TTC549 (cell line): ENCODE measurements at regions not wholly inside any gene's neighbourhood (a gene's known extent, or its start where the extent isn't known, plus 50 kb on each side); places are given as distances from the start of the nearest gene placed in this dataset.
"Not testable (repeated sequence)": the region's sequence is repeated elsewhere in the genome, so short reads cannot be mapped to it uniquely, and the experiment has no call there.

ENCODE experiments used
- FAIRE-seq: peaks from 2 replicates; lab custom pipeline; 2012; peaks lifted over from hg19 to GRCh38; lab: Jason Lieb, UNC

DNA sequence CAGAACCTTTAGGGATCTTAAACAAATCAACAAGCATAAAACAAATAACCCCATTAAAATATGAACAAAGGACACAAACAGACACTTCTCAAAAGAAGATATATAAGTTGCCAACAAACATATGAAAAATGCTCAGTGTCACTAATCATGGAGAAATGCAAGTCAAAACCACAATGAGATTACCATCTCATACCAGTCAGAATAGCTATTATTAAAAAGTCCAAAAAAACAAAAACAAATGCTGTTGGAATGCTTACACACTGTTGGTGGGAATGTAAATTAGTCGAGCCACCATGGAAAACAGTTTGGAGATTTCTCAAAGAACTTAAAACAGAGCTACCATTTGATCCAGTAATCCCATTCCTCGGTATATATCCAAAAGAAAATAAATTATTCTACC, 423.6 kb downstream of the OTOL1 start:
- FAIRE-seq, result no peak

DNA sequence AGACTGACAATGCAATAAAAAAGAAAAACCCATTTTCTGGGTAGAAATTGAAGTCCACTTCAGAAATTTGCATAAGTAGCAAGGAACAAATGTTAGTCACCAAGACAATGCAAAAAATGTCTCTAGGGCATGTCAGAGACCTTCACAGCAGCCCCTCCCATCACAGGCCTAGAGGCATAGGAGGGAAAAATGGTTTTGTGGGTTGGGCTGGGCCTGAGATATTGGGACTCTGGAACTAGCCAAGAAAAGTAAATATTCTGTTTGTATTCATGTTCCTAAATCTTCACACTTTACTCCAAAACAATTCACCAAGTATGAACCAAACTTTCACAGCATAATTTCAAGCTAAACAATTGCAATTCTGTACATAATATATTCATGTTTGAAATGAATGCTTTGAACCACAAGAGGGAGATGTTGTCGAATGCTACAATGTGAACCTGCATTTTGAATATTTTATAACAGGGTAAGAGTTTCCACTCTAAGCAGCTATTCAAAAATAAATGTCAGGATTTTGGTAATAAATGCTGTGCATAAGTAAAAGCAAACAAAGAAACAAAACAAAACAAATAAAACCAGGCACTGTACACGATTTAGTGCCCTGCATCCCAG, 429.2 kb downstream of the OTOL1 start:
- no peak for FAIRE-seq

DNA sequence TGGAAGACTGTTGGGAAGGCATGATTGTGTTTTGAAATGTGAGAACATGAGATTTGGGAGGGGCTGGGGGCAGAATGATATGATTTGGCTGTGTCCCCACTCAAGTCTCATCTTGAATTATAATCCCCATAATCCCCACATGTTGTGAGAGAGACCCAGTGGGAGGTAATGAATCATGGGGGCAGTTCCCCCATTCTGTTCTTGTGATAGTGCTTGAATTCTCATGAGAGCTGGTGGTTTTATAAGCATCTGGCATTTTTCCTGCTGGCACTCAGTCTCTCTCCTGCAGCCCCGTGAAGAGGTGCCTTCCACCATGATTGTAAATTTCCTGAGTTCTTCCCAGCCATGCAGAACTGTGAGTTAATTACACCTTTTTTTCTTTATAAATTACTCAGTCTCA, 430.5 kb downstream of the OTOL1 start:
- no peak for FAIRE-seq

DNA sequence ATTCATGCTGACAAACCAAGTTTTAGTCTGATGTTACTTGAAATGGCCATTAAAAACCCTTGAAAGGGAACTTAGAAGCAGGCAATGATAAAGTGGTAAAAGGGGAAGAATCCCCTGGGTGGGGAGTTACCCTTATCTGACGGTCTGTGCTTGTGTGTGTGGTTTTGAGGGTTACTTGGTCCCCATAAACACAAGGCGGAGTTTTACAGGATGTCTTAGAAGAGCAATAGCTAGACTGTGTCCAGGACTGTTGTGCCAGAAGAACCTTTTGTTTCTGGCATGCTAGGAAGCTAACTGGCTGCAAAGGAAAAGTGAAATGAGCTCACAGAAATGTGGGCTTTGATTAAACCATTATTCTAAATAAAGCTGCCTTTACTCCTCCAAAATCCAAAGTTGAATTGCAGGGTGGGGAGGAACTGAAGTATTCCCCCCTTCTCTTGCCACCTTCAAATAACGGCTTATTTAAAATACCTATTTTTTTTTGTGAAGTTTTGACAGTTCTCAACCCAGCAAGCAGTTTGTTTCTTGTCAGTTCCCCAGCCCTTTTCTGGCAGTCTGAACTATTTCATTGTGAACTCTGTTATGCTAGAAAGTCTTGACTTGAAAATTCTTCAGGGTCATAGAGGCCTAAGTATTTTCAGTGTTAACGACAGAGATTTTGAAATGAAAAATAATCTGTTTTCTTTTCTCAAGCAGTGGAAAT, 443.5 kb downstream of the OTOL1 start:
- no peak for FAIRE-seq

DNA sequence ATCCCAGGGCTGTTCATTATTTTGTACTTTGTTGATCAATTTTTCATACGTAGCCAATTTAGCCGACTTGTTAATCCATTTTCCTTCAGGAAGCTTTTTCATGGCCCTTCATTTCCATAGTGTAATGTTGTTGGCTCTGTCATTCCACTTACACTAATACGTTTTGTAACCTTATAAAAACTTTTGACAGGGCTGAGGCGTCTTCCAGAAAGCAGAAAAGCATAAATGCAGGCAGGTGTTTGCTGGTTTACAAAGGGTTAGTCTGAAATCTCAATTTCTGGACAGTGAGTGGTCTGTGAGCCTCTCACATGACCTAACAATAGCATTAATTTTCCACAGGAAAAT, 444.0 kb downstream of the OTOL1 start:
- FAIRE-seq, result no peak

DNA sequence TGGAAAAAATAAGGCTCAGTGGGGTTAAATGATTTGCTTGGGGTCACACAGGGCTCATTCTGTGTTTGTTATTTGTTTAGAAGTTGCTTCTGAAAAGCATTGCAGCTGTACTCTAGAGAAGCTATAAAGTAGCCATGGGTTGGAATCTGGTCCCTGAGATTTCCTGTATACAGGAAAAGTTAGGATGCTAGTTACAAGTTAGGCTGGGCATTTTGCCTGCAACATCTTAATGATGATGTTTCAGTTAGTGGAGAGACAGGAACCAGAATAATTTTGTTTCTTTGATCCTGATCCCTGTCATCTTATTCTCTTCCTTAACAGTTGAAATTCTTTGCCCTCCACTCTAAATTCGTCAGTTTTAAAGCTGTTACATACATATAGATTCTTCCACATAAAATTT, 445.3 kb downstream of the OTOL1 start:
- FAIRE-seq, result no peak

DNA sequence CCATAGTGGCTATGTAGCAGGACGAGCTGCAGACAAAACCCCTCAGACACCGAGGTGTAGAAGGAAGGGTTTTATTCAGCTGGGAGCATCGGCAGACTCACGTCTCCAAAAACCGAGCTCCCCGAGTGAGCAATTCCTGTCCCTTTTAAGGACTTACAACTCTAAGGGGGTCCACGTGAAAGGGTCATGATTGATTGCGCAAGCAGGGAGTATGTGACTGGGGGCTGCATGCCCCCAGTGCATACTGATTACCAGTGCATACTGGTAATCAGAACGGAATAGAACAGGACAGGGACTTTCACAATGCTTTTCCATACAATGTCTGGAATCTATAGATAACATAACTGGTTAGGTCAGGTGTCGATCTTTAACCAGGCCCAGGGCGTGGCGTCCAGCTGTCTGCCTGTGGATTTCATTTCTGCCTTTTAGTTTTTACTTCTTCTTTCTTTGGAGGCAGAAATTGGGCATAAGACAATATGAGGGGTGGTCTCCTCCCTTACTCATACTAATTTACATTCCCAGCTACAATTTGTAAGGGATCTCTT, 447.3 kb downstream of the OTOL1 start:
- FAIRE-seq, result not testable (repeated sequence)

DNA sequence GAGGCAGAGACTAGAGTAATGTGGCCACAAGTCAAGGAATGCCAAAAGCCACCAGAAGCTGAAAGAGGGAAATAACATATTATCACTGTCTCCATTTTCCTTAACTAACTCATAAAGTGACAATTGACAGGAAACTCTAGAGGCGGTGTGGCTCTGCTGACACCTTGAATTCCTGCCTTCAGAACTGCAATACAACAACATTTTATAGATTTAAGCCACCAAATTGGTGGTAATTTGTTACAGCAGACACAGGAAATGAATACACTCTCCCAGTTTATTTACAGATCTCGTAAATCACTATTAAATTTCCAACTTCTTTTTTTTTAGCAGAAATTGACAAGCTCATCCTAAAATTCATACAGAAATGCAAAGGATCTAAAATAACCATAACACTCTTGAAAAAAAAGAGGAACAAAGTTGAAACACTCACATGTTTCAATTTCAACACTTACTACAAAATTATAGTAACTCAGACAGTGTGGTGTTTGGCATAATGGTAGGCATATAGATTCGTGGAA, 449.9 kb downstream of the OTOL1 start:
- no peak for FAIRE-seq

DNA sequence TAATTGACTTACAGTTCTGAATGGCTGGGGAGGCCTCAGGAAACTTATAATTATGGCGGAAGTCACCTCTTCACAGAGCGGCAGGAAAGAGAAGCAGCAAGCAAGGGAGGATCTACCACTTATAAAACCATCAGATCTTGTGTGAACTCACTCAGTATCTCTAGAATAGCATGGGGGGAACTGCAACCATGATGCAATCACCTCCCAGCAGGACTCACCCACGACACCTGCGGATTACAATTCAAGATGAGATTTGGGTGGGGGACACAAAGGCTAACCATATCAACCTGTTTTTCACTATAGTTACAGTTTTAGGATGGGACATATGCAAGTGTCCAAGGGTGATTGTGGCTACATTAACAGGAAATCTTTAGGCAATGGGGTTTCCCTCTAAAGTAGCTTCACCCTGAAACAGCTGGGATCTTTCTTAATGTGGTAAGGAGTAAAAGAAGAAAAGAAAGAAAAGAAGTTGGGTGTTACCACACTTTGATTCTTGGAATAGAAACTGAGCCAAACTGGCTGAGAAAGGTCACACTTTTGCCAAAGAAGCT, 453.8 kb downstream of the OTOL1 start:
- no peak for FAIRE-seq

DNA sequence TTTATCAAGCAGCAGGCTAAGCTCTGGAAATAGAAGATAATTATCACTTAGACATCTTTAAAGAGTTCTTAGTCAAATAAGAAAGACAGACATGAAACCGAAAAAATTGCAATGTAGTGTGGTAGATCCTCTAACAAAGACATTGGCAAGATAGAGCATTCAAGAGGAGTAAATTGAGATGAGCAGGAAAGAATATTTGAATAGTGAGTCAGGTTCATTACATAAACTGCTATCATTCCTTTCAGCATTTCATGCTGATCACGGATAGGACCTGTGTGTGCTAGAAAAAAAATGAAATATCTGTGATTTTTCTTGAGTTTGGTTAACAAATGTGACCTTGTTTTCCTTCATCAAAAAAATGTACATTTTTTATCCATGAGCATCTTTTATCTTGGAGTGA, 460.9 kb downstream of the OTOL1 start:
- FAIRE-seq, result no peak

DNA sequence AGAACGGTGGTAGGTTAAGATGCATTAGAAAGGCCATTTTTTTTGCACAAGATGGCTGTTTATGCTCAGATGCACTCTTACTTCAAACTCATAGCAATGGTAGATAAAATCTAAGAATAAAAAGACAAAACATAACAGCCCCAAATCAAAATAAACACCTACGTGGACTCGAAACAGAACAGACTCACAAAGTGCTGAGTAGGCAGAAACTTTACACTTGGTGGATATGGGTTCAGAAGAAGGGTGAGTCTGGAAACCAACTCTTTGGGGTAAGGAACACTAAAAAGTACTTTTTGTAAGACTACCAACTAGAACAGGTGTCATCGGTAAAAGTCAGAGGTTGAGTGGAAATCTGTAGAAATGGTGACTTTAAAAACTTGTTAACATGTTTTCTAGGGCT, 468.2 kb downstream of the OTOL1 start:
- no peak for FAIRE-seq

DNA sequence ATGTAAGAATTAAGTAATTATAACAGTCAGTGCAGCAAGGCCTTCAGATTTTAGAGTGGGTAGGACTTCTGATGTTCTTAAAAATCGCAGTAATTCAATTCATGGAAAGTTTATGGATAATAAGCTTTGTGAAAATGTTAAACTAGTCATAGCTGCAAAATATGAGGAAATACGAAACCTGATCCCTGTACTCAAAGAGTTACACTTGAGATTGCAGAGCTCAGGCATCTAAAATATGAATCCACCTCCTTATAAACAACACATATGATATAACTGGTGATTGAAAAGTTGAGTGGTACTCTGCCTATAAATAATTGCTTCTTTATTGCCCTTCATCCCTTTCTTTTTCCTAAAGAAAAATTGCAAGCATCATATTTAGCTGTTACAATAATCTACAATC, 473.3 kb downstream of the OTOL1 start:
- no peak for FAIRE-seq

DNA sequence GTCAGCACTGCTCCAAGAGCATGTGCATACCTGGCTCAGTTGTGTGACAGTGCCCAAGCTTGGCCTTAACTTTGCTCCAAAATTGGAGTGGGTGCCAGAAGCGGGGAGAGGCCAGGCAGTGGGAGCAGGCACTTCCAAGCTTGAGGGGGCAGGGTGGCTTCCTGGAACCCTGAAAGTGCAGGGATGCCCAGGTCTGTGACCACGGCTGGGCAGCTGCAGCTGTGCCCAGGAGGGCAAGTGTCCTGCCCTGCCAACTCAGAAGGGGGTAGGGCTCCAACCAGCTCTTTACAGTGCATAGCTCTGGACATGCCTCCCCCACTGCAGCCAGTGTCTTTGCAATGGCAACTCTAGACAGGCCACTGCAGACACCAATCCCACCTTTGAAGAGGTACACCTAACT, 478.6 kb downstream of the OTOL1 start:
- FAIRE-seq, result no peak

DNA sequence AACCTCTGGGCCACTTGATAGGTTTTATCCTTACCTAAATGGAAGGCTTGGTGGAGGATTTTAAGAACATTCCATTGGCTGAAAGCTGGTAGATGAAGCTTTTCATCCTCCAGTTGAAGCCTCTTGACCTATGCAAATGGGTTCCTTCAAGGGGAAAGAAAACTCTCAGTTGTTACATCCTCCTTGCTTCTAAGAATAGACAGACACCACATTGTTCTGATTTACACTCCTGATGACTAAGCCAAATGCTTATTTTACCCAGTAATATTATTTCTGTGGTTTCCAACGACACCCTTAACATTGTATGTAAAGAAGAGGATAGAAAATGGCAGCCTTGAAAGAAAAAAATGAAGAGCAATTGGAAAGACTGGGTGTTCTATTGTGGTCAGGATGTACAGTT, 480.5 kb downstream of the OTOL1 start:
- FAIRE-seq, result no peak

DNA sequence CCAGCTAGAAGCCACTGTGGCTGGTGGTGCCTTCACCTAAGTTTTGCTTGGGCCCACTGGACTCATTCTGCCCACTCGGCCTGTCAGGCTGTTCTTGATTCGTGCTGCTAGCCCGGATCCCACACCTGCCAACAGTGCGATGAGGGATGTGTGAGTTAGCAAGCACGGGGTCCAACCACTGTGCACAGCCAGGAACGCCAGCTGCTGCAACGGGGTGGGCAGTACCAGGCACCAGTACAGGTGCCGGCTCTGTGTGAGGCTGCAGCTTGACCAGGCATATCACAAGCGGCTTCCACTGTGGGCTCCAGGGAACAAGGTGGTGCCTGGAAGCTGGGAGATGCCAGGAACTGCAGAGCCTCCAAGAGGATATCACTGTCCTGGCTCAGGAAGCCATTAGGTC, 481.2 kb downstream of the OTOL1 start:
- FAIRE-seq, result no peak

DNA sequence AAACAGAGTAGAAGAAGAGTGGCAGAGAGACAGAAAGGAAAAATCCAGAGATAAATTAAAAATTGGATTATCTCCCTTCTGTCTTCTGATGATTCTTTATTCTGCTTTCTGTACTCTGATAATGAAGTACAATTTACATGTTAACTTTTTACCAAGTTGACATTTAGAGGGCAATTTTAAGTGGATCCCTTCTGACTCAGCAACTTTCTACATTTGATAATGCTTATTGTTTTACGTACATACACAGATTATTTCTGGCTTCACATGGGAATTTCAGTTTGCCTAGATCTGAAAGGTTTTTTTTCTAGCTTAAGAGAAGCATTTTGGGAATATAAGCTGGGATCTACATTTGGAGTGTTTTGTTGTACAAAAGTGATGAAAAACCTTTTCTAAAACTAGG, 491.3 kb downstream of the OTOL1 start:
- no peak for FAIRE-seq

DNA sequence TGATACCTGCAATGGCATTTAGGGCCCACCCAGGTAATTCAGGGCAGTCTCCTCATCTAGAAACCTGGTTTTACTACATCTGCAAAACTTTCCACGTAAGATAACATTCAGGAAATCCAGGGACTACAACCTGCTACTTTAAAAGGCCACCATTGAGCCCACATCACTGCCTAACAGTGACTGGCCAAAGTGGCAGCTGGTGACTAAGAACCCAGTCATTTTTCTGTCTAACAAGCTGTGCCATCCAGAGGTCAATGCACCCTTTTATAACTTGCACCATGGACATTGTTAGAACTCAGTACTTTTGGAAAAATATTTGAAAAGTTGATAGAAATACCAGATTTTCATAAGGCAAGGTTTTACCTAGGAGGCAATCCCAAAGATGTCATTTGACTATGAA, 492.4 kb downstream of the OTOL1 start:
- no peak for FAIRE-seq

DNA sequence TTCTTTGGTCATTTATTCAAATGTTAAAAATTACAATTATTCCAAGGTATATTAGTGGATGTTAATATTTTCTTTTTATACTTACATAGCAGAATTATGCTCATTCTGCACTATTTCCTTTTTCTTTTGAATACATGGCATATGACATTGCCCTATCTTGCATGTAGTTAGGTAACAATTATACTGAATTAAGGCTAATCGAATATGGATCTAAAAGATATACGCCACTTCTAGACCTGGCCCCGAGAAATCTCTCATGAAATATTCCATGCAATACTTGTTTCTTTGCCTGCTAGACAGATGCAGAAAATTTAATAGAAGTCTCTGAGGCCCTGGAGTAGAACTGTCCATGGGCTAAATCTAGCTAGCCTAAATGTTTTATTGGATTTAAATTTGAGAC, 493.4 kb downstream of the OTOL1 start:
- no peak for FAIRE-seq

DNA sequence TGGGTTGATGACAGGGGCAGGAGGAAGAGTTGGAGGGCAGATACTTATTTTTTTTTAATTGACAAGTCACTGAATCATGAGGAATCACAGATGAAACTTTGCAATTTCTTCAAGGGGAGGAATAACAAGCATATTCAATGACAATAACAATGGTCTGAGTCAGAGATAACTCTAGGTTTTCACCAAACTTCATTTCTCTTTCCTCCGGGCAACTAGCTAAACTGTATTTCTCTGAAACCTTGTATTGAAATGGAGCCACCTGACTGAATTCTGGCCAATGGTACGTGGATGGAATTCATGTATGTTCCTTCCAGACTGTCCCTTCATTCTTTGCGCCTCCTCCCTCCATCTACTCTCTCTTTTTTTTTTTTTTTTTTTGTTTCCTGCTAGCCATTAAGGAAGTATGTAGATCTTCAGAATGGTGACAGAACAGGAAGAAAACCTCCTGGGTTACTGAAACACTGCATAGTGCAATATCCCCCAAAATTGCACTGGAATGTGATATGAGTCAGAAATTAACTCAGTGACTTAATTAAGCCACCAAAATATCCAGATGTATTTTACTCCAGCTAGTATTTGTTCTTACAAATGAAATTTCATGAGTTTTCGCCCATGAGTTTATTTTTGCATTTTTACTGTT, 495.4 kb downstream of the OTOL1 start:
- no peak for FAIRE-seq

DNA sequence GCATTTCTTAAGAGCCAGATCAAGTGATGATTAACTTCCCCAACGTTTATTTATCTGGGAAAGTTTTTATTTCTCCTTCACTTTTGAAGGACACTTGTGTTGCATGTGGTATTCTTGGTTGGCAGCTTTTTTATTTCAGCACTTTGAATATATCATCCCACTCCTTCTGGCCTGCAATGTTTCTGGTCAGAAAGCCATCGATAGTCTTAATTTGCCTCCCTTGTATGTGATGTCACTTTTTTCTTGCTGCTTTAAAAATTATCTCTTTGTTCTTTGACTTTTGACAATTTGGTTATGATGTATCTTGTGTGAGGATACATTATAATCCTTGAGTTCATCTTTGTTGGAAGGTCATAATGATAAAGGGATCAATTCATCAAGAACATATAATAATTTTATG, 503.2 kb downstream of the OTOL1 start:
- no peak for FAIRE-seq

DNA sequence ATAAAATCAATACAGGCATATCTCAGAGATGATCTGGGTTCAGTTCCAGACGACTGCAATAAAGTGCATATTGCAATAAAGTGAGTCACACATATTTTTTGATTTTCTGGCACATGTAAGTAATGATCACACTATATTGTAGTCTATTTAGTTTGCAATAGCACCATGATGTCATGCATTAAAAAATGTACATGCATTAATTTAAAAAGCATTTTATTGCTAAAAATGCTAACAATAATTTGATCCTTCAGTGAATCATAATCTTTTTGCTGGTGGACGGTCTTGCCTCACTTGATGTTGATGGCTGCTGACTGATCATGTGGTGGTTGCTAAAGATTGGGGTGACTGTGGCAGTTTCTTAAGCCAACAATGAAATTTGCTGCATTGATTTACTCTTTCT, 511.1 kb downstream of the OTOL1 start:
- FAIRE-seq, result no peak

DNA sequence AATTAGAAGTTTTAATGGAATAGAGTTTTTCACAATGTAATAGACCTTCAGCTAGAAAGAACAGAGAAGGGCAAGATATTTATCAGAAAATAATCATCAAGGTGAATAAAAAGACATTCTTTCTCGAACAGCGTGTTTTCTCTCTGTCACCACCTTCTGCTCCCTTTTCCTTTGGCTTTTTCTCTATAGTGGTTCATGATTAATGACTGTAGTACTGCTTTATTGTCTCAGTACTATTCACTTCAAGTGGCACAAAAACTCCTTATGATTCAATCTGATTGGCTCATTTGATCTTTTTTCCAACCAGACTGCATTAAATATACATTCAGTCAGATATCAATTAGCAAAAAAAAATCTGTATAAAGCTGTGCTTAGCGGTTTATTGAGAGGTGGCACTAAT, 516.0 kb downstream of the OTOL1 start:
- FAIRE-seq, result no peak

DNA sequence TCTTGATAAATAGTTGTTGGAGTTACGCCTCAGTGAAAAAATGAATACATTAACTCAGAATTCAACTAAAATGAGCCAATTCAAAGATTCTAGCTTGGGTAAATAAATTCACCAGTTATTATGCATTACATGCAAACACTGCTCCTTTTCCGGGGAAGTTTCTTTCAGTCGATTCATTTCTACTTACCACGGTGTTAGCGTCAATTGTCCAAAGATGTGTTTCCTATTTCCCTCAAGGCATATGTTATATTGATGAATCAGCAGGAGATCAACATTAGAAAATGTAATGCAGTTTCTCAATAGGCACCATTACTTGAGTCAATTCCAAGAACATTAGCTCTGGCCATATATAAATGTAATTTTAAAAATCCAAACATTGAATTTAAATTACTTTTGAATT, 517.7 kb downstream of the OTOL1 start:
- FAIRE-seq, result no peak
